Stimulated activated CD8-positive, alpha-beta memory T cell treated with anti-CD3 and anti-CD28 coated beads, Interleukin-15, amount 100 ng/mL, for 24 hours (primary cell): ENCODE measurements at regions not wholly inside any gene's neighbourhood (a gene's known extent, or its start where the extent isn't known, plus 50 kb on each side); places are given as distances from the start of the nearest gene placed in this dataset.

Experiments
- DNase-seq: peaks from one replicate; pipeline ENCODE4 v3.0.0-alpha.2; 2020; ENCODE audit warnings: low read depth

DNA sequence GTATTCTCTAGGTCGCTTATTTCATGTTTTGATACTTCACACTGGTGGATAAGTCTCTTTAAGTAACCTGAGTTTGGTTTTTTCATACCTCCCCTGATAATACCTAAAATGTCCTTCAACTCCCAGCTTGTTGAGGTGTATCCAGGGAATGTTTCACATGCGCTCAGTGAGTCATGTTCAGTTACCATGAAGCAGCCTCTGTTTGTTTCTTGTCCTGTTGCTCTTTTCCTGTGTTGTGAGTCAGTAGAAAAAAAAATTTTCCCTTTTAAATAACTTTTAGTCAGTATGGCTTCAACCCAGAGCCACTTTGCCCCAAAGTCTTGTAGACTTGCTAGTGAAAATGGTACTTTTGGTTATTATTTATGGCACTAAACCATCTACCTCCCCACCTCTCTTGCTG lies 278.4 kb upstream of the ZPLD1 start:
- no peak for DNase-seq

DNA sequence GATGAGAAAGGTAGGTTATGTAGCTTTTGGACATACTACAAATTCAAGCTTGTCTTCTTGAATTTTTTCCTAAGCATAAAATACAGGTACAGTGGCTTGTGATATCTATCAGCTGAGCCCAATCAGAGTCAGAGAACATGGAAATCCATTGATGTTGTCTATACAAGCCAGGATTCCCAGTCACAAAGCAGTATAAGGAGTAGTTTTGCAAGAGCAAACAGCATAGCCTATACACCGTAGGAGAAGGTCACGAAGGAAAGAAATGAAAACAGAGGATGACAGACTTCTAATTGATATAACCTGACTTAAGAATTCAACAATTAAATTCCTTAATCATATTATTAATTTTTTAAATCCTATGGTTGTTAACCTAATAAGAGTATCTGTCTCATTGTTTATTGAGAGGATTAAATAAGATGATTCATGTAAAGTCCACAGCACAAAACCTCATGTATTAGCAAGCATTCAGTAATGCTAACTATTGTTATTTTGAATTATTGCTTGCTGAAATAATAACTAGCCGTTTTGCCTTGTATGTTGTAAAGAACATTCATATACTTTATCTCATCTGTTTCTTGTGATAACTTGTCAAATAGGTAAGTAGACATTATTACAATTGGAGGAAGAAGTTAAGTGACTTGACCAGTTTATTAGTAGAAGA lies 276.6 kb upstream of the ZPLD1 start:
- no peak for DNase-seq

DNA sequence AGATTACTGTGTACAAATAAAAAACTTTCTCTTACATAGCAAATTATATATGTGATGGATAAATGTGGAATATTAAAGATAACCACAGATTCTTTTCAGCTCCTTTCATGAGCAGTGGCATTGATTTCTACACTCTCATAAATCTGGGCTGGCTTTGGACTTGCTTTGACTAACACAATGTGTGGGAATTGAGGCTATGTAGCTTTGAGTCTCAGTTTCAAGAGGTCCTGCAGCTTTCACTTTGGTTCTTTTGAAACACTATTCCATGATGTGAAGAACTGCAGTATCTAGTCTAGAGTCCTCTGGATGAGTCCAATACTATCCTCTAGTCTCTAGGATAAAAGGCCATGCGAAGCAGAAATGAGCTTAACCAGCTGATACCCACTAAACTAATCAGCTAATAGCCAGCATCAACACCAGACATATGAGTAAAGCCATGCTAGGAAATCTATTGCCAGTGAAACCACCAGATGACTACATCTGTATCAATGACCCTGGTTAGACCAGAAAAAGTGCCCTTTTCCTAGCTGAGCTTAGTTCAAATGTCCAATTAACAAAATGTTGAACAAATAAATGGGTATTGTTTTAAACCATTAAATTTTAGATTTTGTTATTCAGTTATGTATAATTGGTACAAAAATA lies 274.9 kb upstream of the ZPLD1 start:
- DNase-seq: no peak

DNA sequence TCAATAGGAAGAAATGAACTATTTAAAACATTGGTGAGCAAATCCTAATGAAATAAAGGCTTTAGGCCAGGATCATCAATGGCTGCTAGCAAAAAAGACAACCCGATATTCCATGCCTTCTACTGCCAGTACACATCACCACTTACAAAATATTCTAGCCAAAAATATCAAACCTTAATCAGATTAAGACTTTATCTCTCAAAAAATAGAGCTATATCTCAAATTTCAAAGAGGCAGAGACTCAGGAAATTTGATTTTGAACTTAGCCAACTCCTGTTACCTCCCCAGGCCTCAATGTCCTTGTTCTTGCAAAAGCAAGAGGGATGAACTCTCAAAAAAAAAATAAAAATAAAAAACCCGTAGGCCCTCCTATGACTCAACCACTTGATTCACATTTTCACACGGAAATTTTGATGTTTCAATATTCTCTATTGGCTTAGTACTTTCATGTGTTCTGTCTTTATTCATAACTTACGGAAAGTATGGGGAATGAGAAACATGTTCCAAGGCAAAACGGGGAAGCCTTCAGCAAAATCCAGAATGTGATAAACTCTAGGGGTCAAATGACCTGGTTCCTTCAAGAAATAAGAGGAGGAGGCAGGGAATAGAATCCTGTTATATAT lies 273.3 kb upstream of the ZPLD1 start:
- DNase-seq: no peak

DNA sequence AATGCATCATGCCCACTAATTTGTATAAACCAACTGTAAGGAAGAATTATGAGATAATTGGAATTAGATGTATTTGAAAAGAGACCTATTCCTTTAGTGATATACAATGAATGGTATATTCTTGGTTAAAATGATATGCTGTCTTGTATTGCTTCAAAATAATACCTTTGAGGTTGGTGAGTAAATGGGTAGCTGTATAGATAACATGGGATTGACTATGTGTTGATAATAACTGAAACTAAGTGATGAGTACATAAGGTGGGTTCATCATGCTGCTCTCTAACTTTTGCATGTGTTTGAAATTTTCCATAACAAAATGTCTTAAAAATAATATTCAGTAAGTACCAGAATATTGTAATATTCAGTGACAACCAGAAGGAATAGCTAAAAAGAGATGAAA lies 272.6 kb upstream of the ZPLD1 start:
- no peak for DNase-seq

DNA sequence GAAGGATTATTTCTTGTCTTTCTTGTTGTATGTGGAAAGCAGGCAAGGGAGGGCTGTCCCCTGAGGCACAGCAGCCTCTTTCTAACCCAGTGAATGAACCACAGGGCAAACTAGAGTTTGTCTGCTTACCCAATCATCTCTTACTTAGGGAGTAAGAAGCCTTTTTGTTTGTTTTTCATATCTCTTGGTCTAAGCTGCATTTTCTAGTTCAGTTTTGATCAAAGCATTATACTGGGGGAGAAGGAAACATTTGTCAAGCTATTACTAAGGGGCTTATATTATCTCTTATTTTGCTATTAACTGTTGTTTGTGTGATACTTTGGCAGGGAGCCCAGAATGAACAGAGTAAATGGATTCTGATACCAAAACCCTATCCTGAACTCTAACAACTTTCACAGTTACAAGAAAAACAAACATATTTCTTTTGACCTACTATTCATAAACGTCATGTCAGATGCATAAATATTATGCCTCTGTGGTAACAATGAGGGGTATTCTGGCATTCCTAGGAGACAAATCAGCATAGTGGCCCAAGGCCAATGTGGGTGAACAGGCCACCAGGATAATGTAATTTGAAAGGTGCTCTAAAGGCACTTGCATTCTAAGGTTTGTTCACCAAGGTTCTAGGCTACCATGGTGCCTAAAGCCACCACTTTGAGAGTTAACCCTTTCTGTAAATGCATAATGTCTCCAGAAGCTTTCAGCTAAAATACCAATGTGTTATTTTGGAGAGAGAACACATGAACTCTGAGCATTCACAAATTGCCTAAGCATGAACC lies 271.6 kb upstream of the ZPLD1 start:
- no peak for DNase-seq

DNA sequence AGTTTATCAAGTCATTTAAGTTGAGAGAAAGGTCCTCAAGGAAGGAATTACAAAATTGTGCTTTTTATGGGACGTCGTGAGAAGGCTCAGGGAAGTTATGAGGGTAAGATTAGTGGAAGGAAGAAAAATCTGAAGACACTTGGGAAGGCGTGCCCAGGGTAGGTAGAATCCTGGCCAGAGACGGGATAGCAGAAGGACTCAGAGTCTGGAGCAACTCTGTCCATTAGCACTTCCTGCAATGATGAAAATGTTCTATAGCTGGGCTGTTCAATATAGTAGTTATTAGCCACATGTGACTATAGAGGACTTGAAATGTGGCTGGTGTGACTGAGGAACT lies 271.0 kb upstream of the ZPLD1 start:
- no peak for DNase-seq

DNA sequence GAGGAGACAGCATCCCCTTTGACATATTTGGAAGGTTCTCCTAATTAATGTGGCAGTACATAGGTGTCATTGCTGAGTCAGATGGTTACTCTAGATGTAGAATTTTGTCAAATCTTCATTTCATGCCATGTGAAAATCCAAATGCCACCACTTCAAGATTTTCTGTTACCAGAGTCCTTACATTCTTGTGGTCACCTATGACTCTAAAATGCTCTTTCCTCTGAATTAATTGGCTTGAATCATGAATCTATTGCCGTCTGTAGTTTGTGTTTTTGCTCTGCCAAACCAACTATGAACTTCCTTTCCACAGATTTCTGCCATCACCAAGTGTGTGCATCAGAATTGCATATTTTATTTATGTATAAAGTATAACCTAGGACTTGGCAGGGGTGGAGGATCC lies 269.4 kb upstream of the ZPLD1 start:
- no peak for DNase-seq

DNA sequence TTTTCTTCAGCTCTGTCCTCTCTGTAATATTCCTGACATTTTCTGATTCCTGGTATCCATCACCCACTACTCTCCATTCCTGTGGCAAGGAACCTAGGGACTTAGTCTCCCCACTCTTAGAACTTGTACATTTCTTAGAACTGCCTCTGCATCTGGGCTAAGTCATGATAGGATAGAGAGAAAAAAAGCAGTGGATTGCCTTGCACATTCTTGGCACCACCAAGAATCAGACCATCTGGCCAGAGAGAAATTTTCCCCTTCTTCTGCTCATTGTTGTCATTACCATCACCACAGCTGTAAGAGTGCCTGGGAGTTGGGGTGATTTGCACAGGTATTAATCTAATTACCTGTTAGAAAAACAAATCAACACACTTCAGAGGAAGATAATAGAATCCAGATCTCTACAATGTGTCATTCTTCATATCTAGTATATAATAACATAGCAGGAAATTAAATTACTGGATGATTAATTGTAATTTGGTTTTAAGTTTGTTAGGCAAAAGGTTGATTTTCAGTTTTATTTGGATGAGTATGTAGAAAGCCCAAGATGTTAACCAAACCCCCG lies 264.8 kb upstream of the ZPLD1 start:
- DNase-seq: no peak

DNA sequence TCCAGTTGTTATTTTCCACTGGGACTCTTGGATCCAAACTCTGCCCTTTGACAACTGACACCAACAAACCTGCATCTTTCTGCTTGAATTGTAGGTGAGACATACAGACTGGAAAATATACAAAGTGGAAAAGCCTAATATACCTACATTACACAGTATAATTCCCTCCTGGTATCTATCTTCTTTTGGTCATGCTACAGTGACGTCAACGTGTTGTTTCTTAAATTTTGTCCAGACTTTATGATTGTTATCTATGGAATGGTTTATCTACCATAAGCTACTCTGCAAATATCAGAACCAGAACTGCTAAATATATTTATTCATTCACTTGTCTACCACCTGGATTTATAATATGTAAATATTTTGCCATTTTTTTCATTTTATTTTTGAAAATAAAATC lies 264.3 kb upstream of the ZPLD1 start:
- no peak for DNase-seq

DNA sequence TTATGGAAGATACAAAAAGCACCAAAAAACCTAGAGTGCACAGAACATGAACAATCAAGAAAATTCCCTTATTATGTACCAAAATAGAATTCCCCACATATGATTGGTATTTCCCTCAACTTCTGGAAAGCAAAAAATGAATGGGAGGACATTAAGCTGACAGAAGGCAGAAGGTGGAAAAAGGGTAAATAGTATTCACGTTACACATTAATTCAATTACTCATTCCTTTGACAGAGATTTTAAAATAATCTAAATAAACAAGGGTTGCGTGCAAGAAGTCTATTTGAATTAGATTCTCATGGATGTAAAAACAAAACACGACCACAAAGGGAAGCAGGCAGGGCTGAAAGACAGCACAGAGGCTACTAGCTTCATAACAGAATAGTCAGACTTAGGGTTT lies 260.5 kb upstream of the ZPLD1 start:
- DNase-seq: no peak

DNA sequence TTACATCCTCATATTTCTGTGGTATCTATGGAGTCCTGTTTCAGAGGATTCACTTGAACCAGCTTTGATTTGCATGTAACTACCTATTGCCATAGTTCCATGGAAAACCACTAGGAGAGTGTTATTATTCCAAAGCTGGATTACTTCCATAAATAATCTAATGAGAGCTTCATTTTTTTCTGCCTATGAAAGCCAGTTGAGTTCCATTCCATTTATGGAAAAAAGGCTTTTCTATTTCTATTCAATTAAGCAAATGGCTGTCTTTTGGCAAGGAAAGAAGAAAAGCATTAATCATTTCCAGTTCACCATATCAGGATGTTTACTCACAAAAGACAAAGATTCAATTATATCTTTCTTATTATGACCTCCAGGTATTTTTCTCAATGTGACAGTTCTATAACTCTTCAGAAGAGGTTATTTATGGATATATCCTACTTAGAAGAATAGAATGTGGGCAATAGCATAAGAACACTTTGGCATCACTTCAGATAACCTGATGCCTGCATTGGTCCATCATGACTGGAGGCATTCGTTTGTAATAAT lies 259.9 kb upstream of the ZPLD1 start:
- DNase-seq: no peak

DNA sequence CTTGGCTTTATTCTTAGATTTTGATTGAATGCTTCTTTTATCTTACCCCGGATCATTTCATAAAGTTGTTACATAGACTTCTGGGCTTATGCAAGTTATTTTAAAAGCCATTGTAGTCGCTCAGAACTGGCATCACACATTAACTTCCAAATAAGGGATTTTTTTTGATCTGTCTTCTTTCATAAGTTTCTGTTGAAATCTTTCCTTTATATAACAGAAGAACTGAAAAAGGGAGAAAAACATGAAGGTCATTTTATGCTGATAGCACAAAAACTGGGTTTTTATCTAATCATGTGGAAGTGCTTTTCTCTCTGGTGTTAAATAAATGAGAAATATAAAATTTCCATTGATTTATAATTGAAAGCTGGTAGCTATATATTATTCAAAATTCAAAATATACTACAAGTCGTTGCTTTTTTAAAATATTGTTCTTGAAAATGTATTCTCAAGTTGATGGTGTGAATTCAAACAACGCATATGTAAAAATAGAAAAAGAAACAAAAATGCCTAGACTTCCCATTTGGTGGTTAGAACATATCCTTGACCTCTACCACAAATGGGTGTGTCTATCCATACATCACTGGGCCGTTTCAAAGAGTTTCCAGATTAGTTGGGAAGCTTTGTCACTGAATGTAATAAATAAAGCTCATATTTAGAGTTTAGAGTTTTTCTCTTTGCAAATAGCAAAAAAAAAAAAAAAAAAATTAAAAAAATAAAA lies 258.3 kb upstream of the ZPLD1 start:
- DNase-seq: no peak

DNA sequence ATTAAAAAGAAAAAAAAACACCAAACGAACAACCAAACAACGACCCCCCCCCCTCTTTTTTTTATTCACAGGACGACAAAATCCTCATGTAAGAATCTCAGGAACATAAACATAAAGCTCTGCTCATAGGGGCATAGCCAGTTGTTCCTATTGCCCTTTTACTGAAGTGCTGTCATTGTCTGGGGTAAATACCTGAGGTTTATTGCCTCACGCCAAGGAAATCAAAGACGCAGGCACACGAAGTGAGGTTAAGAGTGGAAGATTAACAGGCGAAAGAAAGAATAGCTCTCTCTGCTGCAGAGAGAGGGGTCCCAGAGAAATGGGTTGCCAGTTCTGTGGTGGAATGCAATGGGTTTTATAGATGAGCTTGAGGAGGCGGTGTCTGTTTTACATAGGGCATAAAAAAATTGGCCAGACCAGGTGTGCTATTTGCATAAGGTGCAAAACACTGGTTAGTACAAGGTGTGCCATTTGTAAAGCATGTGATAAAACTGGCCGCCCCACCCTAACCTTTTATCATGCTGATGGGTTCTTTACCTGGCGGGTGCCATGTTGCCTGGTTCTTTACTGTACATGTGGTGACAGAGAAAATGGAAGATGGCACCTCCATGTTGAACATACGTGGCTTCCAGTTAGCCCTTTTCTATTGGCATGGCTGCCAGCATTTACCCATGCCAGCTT lies 257.6 kb upstream of the ZPLD1 start:
- no peak for DNase-seq

DNA sequence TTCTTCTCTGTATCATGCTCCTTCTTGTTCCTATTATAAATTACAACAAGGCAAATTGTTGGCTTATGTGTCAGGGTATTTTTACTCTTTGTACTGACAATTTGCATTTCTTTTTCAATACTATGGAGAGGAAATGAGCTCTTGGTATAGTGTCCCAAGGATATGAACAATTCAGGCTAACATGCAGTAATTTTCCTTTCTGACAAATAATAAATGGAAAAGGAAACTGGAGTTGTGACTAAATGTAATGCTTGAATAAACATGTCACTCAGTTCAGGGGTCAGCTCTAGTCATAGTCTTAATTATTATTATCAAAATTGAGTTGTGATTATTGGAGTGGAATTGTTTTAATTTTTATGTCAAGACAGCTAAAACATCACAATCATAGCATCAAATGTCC lies 256.0 kb upstream of the ZPLD1 start:
- DNase-seq: no peak

DNA sequence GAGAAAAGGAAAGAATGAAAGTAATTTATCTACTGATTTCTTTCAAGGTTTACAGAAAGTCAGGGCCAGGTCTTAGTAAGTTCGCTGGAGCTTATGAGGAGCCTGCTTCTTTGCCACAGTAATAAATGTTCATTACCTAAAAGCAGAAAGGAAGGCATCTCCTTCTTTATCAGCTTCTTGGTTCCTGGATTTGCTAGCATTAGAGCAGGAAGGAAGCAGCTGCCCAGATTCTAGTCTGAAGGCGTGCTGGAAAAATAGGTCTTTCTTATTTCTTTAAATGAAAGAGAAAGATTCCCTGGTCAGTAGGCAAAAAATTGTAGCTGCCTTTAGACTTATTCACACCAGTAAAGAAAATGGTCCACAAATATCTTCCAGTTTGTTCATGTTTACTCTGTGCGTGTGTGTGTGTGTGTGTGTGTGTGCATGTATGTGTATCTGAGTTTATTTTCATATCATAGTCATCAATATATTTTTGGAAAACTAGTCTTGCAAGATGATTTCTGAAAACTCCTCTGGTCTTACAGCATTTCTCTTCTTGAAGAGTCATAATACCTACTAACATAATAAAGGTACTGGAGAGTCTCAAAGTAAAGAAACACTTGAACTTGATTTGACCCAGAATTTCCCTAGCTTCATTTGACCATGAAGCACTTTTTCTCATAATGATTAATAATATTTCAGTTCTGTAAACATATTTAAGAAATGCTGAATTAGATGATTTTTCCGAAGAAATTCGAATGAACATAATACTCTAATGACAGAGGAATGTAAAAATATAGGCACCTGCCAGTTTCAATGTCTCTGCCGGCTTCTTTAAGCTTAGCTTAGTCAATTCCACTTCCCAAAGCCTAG lies 255.3 kb upstream of the ZPLD1 start:
- DNase-seq: no peak

DNA sequence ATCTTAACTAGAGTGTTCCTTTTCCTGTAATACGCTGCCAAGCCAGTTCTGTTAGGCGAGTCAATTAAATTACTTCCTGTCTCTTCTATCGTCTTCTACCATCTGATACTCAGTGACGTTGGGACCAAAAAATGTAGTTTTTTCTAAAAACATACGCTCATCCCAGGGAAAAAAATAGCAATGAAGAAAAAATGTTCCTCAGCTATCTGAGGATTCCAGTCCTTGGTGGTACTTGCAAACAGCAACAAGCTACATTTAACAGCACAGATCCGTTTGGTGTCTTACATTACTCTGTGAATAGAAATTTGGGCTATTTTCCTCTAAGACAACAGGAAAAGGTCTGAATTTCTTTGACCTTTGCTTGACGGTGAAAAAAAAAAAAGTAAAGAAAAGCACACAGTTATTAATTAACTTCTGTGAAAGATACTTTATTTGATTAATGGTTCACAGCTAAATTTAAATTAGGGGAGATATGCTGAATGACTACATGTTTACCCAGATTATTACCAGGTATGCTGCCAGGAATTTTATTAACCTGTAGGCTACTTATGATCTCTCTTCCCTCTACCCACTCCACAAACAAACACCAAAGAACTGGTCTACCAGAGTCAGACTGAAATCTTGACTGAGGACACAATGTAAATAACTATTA lies 254.4 kb upstream of the ZPLD1 start:
- no peak for DNase-seq

DNA sequence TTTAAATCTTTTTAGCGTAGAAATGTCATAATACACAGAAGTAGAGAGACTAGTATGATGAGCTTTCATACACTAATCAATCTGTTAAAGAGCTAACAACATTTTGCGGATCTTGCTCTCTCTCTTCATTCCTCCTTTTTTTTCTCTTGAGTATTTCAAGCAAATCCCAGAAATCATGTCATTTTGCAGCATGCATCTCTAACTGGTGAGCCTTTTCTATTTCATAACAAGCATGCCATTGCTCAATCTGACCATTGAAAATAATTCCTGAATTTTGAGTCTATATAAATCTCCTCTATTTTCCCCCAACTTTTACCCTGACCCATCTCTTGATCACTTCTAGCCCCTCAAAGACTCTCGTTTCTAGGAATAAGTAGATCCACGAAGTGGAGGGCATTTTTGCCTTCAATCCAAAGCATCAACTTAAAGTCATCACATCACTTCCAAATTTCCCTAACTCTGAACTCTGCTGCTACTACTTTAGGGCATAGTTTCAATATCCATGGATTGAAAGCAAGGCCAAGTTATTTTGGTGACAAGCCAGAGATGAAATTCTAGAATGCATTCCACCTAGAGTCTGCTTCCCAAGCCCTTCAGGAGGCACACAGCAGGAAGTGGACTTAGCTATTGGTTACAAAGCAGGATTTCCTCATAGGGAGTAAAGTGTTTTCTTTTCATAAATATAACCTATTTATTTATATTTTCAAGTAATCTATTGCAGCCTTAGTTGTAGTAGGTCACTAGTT lies 253.5 kb upstream of the ZPLD1 start:
- DNase-seq: no peak

DNA sequence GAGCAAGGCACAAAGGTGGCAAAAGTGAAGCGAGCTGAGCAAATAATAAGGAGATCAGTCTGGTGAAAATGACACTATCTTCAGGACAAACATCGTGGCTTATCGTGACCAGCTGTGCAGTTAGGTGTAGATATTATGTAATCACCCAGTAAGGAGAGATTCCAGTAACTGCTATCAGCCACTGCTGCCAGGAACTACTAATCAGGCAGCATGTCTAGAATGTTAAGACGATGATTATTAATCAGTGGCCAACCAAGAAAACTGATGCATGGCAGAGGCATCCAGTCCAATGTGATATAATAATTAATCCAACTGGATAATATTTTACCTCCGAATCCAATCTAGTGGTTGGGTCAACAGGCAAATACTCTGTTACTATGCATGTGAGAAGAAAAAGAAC lies 252.7 kb upstream of the ZPLD1 start:
- no peak for DNase-seq
